HG02610 (cell line): ENCODE measurements at regions not wholly inside any gene's neighbourhood (a gene's known extent, or its start where the extent isn't known, plus 50 kb on each side); places are given as distances from the start of the nearest gene placed in this dataset.
"Not testable (repeated sequence)": the region's sequence is repeated elsewhere in the genome, so short reads cannot be mapped to it uniquely, and the experiment has no call there.

Experiments used
- ATAC-seq: cut with Tn5 transposase; IDR thresholded peaks from one replicate; pipeline ENCODE4 v1.9.1; 2021; ENCODE audit warnings: mild to moderate bottlenecking, moderate library complexity; ENCODE audit not compliant: unreplicated experiment

- ATAC-seq = no peak
These were observed 285.1 kb upstream of the PROX1 start for GRCh38 chr1:213702703-213703102.

GRCh38 chr1:213704941-213705340 lies 282.8 kb upstream of the PROX1 start:
- ATAC-seq = no peak

GRCh38 chr1:213711833-213712490 lies 275.8 kb upstream of the PROX1 start:
- ATAC-seq = not testable (repeated sequence)

GRCh38 chr1:213714645-213715044 lies 273.1 kb upstream of the PROX1 start:
- ATAC-seq = no peak

- ATAC-seq = no peak
These were observed 272.6 kb upstream of the PROX1 start for GRCh38 chr1:213715182-213715581.

GRCh38 chr1:213719462-213719861 lies 268.3 kb upstream of the PROX1 start:
- ATAC-seq = no peak

GRCh38 chr1:213720032-213720431 lies 267.7 kb upstream of the PROX1 start:
- no peak for ATAC-seq

GRCh38 chr1:213723187-213723586 lies 264.6 kb upstream of the PROX1 start:
- no peak for ATAC-seq

- no peak for ATAC-seq
These were observed 262.9 kb upstream of the PROX1 start for GRCh38 chr1:213724640-213725536.

GRCh38 chr1:213727853-213728592 lies 259.8 kb upstream of the PROX1 start:
- no peak for ATAC-seq

- ATAC-seq = no peak
These were observed 258.9 kb upstream of the PROX1 start for GRCh38 chr1:213728593-213729536.

- no peak for ATAC-seq
These were observed 254.1 kb upstream of the PROX1 start for GRCh38 chr1:213733705-213734104.

- no peak for ATAC-seq
These were observed 250.3 kb upstream of the PROX1 start for GRCh38 chr1:213737398-213738035.

GRCh38 chr1:213738658-213739057 lies 249.1 kb upstream of the PROX1 start:
- ATAC-seq = no peak

- no peak for ATAC-seq
These were observed 244.8 kb upstream of the PROX1 start for GRCh38 chr1:213742992-213743391.

GRCh38 chr1:213744780-213745179 lies 243.0 kb upstream of the PROX1 start:
- ATAC-seq = no peak

GRCh38 chr1:213745451-213745850 lies 242.3 kb upstream of the PROX1 start:
- ATAC-seq = no peak

GRCh38 chr1:213749558-213749957 lies 238.2 kb upstream of the PROX1 start:
- ATAC-seq = no peak

- no peak for ATAC-seq
These were observed 237.3 kb upstream of the PROX1 start for GRCh38 chr1:213750231-213751063.
